Hepatocyte (in vitro differentiated cells): ENCODE measurements at regions not wholly inside any gene's neighbourhood (a gene's known extent, or its start where the extent isn't known, plus 50 kb on each side); places are given as distances from the start of the nearest gene placed in this dataset.

Experiments used
- CTCF ChIP-seq: fragments of 200-600 bp; sonication (generic); IDR thresholded peaks from 2 replicates; pipeline ENCODE4 v1.5.1; 2016; ENCODE audit warnings: antibody characterized with exemption, mild to moderate bottlenecking; ENCODE audit not compliant: poor library complexity
- EZH2 ChIP-seq: fragments of 200-600 bp; sonication (generic); IDR thresholded peaks from 2 replicates; pipeline ENCODE4 v1.6.1; 2016; ENCODE audit warnings: antibody characterized with exemption, mild to moderate bottlenecking, borderline replicate concordance

DNA sequence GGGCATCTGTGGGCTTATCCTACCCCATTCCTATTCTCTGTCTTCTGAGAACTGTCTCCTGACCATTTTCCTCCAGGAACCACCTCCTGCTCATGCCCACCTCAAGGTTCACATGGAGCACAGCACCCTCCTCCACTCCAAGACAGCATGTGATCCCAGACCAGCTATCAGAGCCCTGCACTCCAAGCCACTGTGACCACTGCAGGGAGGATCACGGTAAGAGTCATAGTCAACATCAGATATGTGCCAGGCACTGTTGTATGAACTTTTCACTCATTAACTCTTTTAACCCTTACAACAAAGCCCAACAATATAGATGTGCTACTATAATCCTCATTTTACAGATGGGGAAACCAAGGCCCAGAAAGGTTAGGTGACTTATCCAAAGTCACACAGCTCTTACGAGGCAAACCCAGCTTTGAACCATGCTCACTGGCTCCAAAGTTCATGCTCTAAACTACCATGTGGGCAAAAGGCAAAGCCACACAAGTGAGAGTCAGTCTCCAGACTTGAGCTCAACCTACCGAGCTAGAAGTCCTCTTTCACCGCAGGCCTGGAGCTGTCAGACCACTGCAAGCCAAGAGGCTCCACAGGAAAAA lies 115.1 kb upstream of the IQSEC1 start:
- TF ChIP-seq CTCF (no peak), EZH2 (no peak)
